HepG2 (cell line): ENCODE measurements at regions not wholly inside any gene's neighbourhood (a gene's known extent, or its start where the extent isn't known, plus 50 kb on each side); places are given as distances from the start of the nearest gene placed in this dataset.

Experiments used
- ATF7-NPFF ChIP-seq: sonication (generic); formaldehyde crosslinking; IDR thresholded peaks from 2 replicates; pipeline ENCODE4 v1.8.1; 2023; ENCODE audit warnings: mild to moderate bottlenecking, low read depth, missing genetic modification reagents, moderate library complexity
- CBX5 ChIP-seq: sonication (generic); formaldehyde crosslinking; IDR thresholded peaks from 2 replicates; pipeline ENCODE4 v1.4.0; 2020; ENCODE audit warnings: missing genetic modification reagents, borderline replicate concordance
- DDIT3 ChIP-seq: sonication (generic); formaldehyde crosslinking; IDR thresholded peaks from 2 replicates; pipeline ENCODE4 v1.4.0; 2020; ENCODE audit warnings: mild to moderate bottlenecking, missing genetic modification reagents
- NONO ChIP-seq, 2 experiments: fragments of 450-650 bp in 1 of 2; sonication (generic) in 1 of 2; formaldehyde crosslinking in 1 of 2; IDR thresholded peaks in 1 of 2; conservative IDR thresholded peaks in 1 of 2; 2 replicates each; pipeline versions ENCODE4 v1.6.1 to v1.8.0; 2017 to 2022; ENCODE audit warnings: mild to moderate bottlenecking in 1 of 2, missing genetic modification reagents in 1 of 2, moderate library complexity in 1 of 2
- PCBP2 ChIP-seq: fragments of 200-400 bp; formaldehyde crosslinking; optimal IDR thresholded peaks from 2 replicates; pipeline ENCODE3; 2018; ENCODE audit warnings: low read length, low read depth; ENCODE audit not compliant: poor library complexity, severe bottlenecking
- POLR2A ChIP-seq, 2 experiments: IDR thresholded peaks; 2 replicates each; pipeline ENCODE4 v1.6.1; 2011; ENCODE audit warnings: low read depth in 2 of 2, low read length in 2 of 2, mild to moderate bottlenecking in 1 of 2, moderate library complexity in 1 of 2; ENCODE audit not compliant: insufficient read depth in 1 of 2
- POLR2AphosphoS5 ChIP-seq: IDR thresholded peaks from 2 replicates; pipeline ENCODE4 v1.6.1; 2012; ENCODE audit warnings: low read depth, low read length
- RAD51 ChIP-seq: fragments of 450-650 bp; IDR thresholded peaks from 2 replicates; pipeline ENCODE4 v1.6.1; 2016; ENCODE audit warnings: borderline replicate concordance
- SAFB2 ChIP-seq: sonication (generic); formaldehyde crosslinking; IDR thresholded peaks from 2 replicates; pipeline ENCODE4 v1.5.1; 2020; ENCODE audit warnings: missing genetic modification reagents, low read depth, mild to moderate bottlenecking, borderline replicate concordance
- SMC3 ChIP-seq: IDR thresholded peaks from 2 replicates; pipeline ENCODE4 v1.6.1; 2011; ENCODE audit warnings: low read length, improper control_type of control experiment
- SP1 ChIP-seq, 2 experiments: fragments of 450-650 bp in 1 of 2; sonication (generic) in 1 of 2; formaldehyde crosslinking in 1 of 2; IDR thresholded peaks; 2 replicates each; pipeline versions ENCODE4 v1.4.0 to v1.6.1; 2016 to 2020; ENCODE audit warnings: missing genetic modification reagents in 1 of 2
- TP53 ChIP-seq: sonication (generic); formaldehyde crosslinking; conservative IDR thresholded peaks from 2 replicates; pipeline ENCODE4 v1.4.0; 2020; ENCODE audit warnings: missing genetic modification reagents
- ZNF274 ChIP-seq: sonication (generic); formaldehyde crosslinking; IDR thresholded peaks from 2 replicates; pipeline ENCODE4 v1.5.1; 2020; ENCODE audit warnings: mild to moderate bottlenecking, missing genetic modification reagents
- ZNF670 ChIP-seq: sonication (generic); formaldehyde crosslinking; IDR thresholded peaks from 2 replicates; pipeline ENCODE4 v1.8.0; 2022; ENCODE audit warnings: mild to moderate bottlenecking, missing genetic modification reagents, borderline replicate concordance

DNA sequence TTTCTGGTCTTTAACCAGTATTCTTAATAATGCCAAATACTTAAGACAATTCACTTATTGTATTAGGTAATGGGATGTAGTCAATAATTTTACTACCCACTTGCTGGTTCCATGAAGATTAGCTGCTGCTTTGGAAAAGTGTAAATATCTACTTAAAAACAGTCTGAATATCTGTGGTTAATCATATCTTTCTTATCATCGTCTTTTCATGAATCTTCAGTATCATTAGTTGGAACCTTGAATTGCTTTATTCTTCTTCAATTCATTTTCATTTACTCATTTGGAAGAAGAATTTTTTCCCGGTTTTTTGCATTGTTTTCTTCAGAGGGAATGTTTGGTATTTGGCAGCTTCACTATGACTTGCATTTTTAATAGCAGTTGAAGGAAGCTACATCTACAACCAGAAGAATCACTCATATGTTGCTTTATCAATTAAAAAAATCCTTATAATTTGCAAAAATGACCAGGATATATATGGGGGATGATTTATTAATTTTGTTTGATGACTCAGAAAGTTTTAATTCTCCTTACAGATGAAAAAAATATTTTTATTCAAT is 1398.3 kb upstream of the CDH6 start:
- TF ChIP-seq SAFB2 (no peak), POLR2A (IDR thresholded peaks at IDR 0.05; ENCODE audit: insufficient read depth in 1 of 2, low read depth in 2 of 2, low read length in 2 of 2) (no peak), POLR2AphosphoS5 (no peak), PCBP2 (no peak), ZNF274 (no peak), SP1 (IDR thresholded peaks at IDR 0.05) (no peak), SP1 (CRISPR knock-in tag; IDR thresholded peaks at IDR 0.05) (no peak), TP53 (CRISPR knock-in tag) (no peak), ATF7-NPFF (CRISPR knock-in tag) (no peak), RAD51 (no peak), ZNF670 (CRISPR knock-in tag) (no peak), CBX5 (CRISPR knock-in tag) (no peak), NONO (IDR thresholded peaks at IDR 0.05) (no peak), NONO (CRISPR knock-in tag; conservative IDR thresholded peaks at IDR 0.05) (no peak), SMC3 (no peak), DDIT3 (no peak)
